GM23338 (cell line): ENCODE measurements at regions not wholly inside any gene's neighbourhood (a gene's known extent, or its start where the extent isn't known, plus 50 kb on each side); places are given as distances from the start of the nearest gene placed in this dataset.

Source experiments
- ATAC-seq: fragments of 200-7000 bp; cut with Tn5 transposase; 3 replicates; pipeline ENCODE4 v1.9.1; 2020
- DNase-seq: peaks from one replicate; pipeline ENCODE4 v3.0.0-alpha.2; 2015; ENCODE audit warnings: low spot score
- H2AFZ ChIP-seq: fragments of 200-600 bp; sonication (generic); 2 replicates; pipeline ENCODE4 v1.8.0; 2016; ENCODE audit warnings: antibody characterized with exemption, mild to moderate bottlenecking, moderate library complexity
- H3F3A ChIP-seq: fragments of 200-600 bp; sonication (generic); replicated peaks from 2 replicates; pipeline ENCODE4 v1.8.0; 2017; ENCODE audit warnings: antibody characterized with exemption, mixed run types, low read depth
- H3K27ac ChIP-seq: fragments of 200-600 bp; sonication (generic); 2 replicates; pipeline ENCODE4 v1.6.1; 2016; ENCODE audit warnings: low read depth
- H3K27me3 ChIP-seq: fragments of 200-600 bp; sonication (generic); 2 replicates; pipeline ENCODE4 v1.8.0; 2016; ENCODE audit warnings: mild to moderate bottlenecking, mixed run types, moderate library complexity; ENCODE audit not compliant: insufficient read depth
- H3K36me3 ChIP-seq: fragments of 200-600 bp; sonication (generic); 2 replicates; pipeline ENCODE4 v1.8.0; 2016; ENCODE audit warnings: mild to moderate bottlenecking; ENCODE audit not compliant: insufficient read depth
- H3K4me1 ChIP-seq: fragments of 200-600 bp; sonication (generic); 2 replicates; pipeline ENCODE4 v1.8.0; 2016; ENCODE audit warnings: mild to moderate bottlenecking, moderate library complexity; ENCODE audit not compliant: insufficient read depth
- H3K4me2 ChIP-seq: fragments of 200-600 bp; sonication (generic); 2 replicates; pipeline ENCODE4 v1.7.1; 2017; ENCODE audit warnings: mixed run types
- H3K4me3 ChIP-seq: fragments of 200-600 bp; sonication (generic); 2 replicates; pipeline ENCODE4 v1.6.1; 2016; ENCODE audit warnings: mixed run types
- H3K79me2 ChIP-seq: fragments of 200-600 bp; sonication (generic); replicated peaks from 2 replicates; pipeline ENCODE4 v1.8.0; 2017; ENCODE audit warnings: mild to moderate bottlenecking; ENCODE audit not compliant: insufficient read depth
- H3K9me2 ChIP-seq: fragments of 200-600 bp; sonication (generic); 2 replicates; pipeline ENCODE4 v1.8.0; 2017; ENCODE audit not compliant: insufficient read depth
- H4K20me1 ChIP-seq: fragments of 200-600 bp; sonication (generic); replicated peaks from 2 replicates; pipeline ENCODE4 v1.8.0; 2017; ENCODE audit warnings: mild to moderate bottlenecking; ENCODE audit not compliant: insufficient read depth
- H3K27ac Mint-ChIP-seq: 2 replicates; pipeline ENCODE4 v1.8.0; 2020; ENCODE audit warnings: inconsistent platforms, mild to moderate bottlenecking, moderate library complexity, mixed read lengths
- H3K27me3 Mint-ChIP-seq: 3 replicates; pipeline ENCODE4 v1.8.0; 2022; ENCODE audit warnings: low read depth, mild to moderate bottlenecking, moderate library complexity, mixed read lengths, inconsistent platforms; ENCODE audit not compliant: insufficient read depth, poor library complexity
- H3K36me3 Mint-ChIP-seq: 3 replicates; pipeline ENCODE4 v1.8.0; 2021; ENCODE audit warnings: low read depth, mild to moderate bottlenecking, inconsistent platforms, moderate library complexity, mixed read lengths
- H3K4me1 Mint-ChIP-seq: 3 replicates; pipeline ENCODE4 v1.8.0; 2020; ENCODE audit warnings: mild to moderate bottlenecking, inconsistent platforms, mixed read lengths
- H3K4me3 Mint-ChIP-seq: 3 replicates; pipeline ENCODE4 v1.8.0; 2021; ENCODE audit warnings: moderate library complexity, mild to moderate bottlenecking, inconsistent platforms, mixed read lengths
- H3K9me3 Mint-ChIP-seq: 3 replicates; pipeline ENCODE4 v1.8.0; 2020; ENCODE audit warnings: moderate library complexity, mild to moderate bottlenecking, inconsistent platforms, mixed read lengths
- CREB1 ChIP-seq: fragments of 250-450 bp; sonication (Bioruptor Pico); IDR thresholded peaks from 2 replicates; pipeline ENCODE4 v1.5.0; 2020; ENCODE audit warnings: low read depth, mild to moderate bottlenecking, moderate library complexity
- CTCF ChIP-seq, 2 experiments: fragments of 200-600 bp in 1 of 2; sonication (generic) in 1 of 2; conservative IDR thresholded peaks; 2 replicates each; pipeline versions ENCODE4 v1.5.1 to v1.6.1; 2016 to 2017; ENCODE audit warnings: antibody characterized with exemption in 2 of 2, low read depth in 2 of 2, mild to moderate bottlenecking in 2 of 2, moderate library complexity in 1 of 2
- ETS1 ChIP-seq: IDR thresholded peaks from 2 replicates; pipeline ENCODE4 v1.6.1; 2016; ENCODE audit warnings: antibody characterized with exemption
- EZH2 ChIP-seq: fragments of 200-600 bp; sonication (generic); IDR thresholded peaks from one replicate; pipeline ENCODE4 v1.8.0; 2017; ENCODE audit warnings: antibody characterized with exemption, mild to moderate bottlenecking, low read depth; ENCODE audit not compliant: unreplicated experiment
- EZH2phosphoT487 ChIP-seq: fragments of 200-600 bp; sonication (generic); IDR thresholded peaks from one replicate; pipeline ENCODE4 v1.8.1; 2018; ENCODE audit warnings: antibody characterized with exemption; ENCODE audit not compliant: unreplicated experiment
- JUNB ChIP-seq: IDR thresholded peaks from one replicate; pipeline ENCODE4 v1.6.1; 2016; ENCODE audit warnings: antibody characterized with exemption; ENCODE audit not compliant: unreplicated experiment
- NANOG ChIP-seq: IDR thresholded peaks from 2 replicates; pipeline ENCODE4 v1.6.1; 2016; ENCODE audit warnings: antibody characterized with exemption, borderline replicate concordance
- POLR2AphosphoS5 ChIP-seq: IDR thresholded peaks from 2 replicates; pipeline ENCODE4 v1.6.1; 2016; ENCODE audit warnings: antibody characterized with exemption, low read depth
- REST ChIP-seq: IDR thresholded peaks from one replicate; pipeline ENCODE4 v1.6.1; 2018; ENCODE audit warnings: antibody characterized with exemption; ENCODE audit not compliant: unreplicated experiment
- STAT1 ChIP-seq: IDR thresholded peaks from one replicate; pipeline ENCODE4 v1.6.1; 2016; ENCODE audit warnings: antibody characterized with exemption; ENCODE audit not compliant: unreplicated experiment
- ZNF114 ChIP-seq: fragments of 250-450 bp; sonication (Bioruptor Pico); IDR thresholded peaks from 2 replicates; pipeline ENCODE4 v1.5.0; 2020; ENCODE audit warnings: mild to moderate bottlenecking, moderate library complexity
- ZNF331 ChIP-seq: fragments of 250-450 bp; sonication (Bioruptor Pico); IDR thresholded peaks from 2 replicates; pipeline ENCODE4 v1.5.0; 2020; ENCODE audit warnings: low read depth, mild to moderate bottlenecking, moderate library complexity

GRCh38 chr2:8099267-8099582 is 582.6 kb upstream of the ID2 start:
- Mint-ChIP-seq H3K27ac (no peak overlapping the region), H3K4me3 (no peak overlapping the region), H3K4me1 (peaks cover 5% of the 10 kb centered on the region), H3K27me3 (no peaks in the 10 kb centered on the region), H3K9me3 (no peaks in the 10 kb centered on the region), H3K36me3 (peaks cover 2% of the 10 kb centered on the region; the same call in 1 of the 3 replicates)
- Histone ChIP-seq H3K4me3 (no peak overlapping the region), H3K79me2 (no peaks in the 10 kb centered on the region), H3K27me3 (no peaks in the 10 kb centered on the region), H2AFZ (no peak overlapping the region; the same call in 1 of the 2 replicates), H3K27ac (no peak overlapping the region), H3K4me1 (no peaks in the 10 kb centered on the region), H3F3A (no peaks in the 10 kb centered on the region), H3K36me3 (no peaks in the 10 kb centered on the region; the same call in 1 of the 2 replicates), H3K9me2 (no peaks in the 10 kb centered on the region; the same call in none of the 2 replicates), H3K4me2 (no peak overlapping the region), H4K20me1 (no peaks in the 10 kb centered on the region)
- ATAC-seq (no peak), DNase-seq (no peak)
- no peak for TF ChIP-seq EZH2phosphoT487
- no peak for TF ChIP-seq JUNB
- no peak for TF ChIP-seq EZH2
- no peak for TF ChIP-seq STAT1
- no peak for TF ChIP-seq ZNF114 (CRISPR knock-in tag)
- no peak for TF ChIP-seq ETS1
- TF ChIP-seq CREB1 (CRISPR knock-in tag) = no peak
- no peak for TF ChIP-seq ZNF331
- TF ChIP-seq POLR2AphosphoS5 = no peak
- no peak for TF ChIP-seq NANOG

GRCh38 chr2:8101614-8102277 is 580.1 kb upstream of the ID2 start:
- H3K9me2 ChIP-seq = peaks cover 12% of the 10 kb centered on the region
- peak overlapping the region; percentile 83; the same call in 1 of the 2 replicates for H2AFZ ChIP-seq
- H3K27ac Mint-ChIP-seq = no peak overlapping the region
- no peaks in the 10 kb centered on the region for H3K27me3 Mint-ChIP-seq
- no peaks in the 10 kb centered on the region for H3K4me1 Mint-ChIP-seq
- no peaks in the 10 kb centered on the region for H3F3A ChIP-seq
- no peak overlapping the region for H3K4me3 Mint-ChIP-seq
- no peaks in the 10 kb centered on the region for H3K9me3 Mint-ChIP-seq
- no peaks in the 10 kb centered on the region for H4K20me1 ChIP-seq
- ATAC-seq (no peak), DNase-seq (no peak)
- peaks cover 2% of the 10 kb centered on the region; the same call in 1 of the 3 replicates for H3K36me3 Mint-ChIP-seq
- no peak overlapping the region for H3K4me3 ChIP-seq
- no peaks in the 10 kb centered on the region for H3K4me1 ChIP-seq
- no peaks in the 10 kb centered on the region for H3K79me2 ChIP-seq
- H3K36me3 ChIP-seq = no peaks in the 10 kb centered on the region; the same call in 1 of the 2 replicates
- no peak overlapping the region for H3K4me2 ChIP-seq
- no peaks in the 10 kb centered on the region for H3K27me3 ChIP-seq
- H3K27ac ChIP-seq = no peak overlapping the region
- no peak for TF ChIP-seq EZH2
- no peak for TF ChIP-seq STAT1
- no peak for TF ChIP-seq ZNF331
- no peak for TF ChIP-seq REST
- no peak for TF ChIP-seq CTCF (conservative IDR thresholded peaks at IDR 0.05; ENCODE audit: low read depth in 2 of 2)
- no peak for TF ChIP-seq JUNB
- no peak for TF ChIP-seq CREB1 (CRISPR knock-in tag)
- TF ChIP-seq NANOG = no peak
